H9 (cell line): ENCODE measurements at regions not wholly inside any gene's neighbourhood (a gene's known extent, or its start where the extent isn't known, plus 50 kb on each side); places are given as distances from the start of the nearest gene placed in this dataset.

Experiments used
- DNase-seq: peaks from one replicate; pipeline ENCODE4 v3.0.0-alpha.2; 2017
- H2AFZ ChIP-seq: one replicate; pipeline ENCODE4 v1.6.1; 2013; ENCODE audit warnings: mild to moderate bottlenecking, low read length, control low read depth, moderate library complexity
- H2AK5ac ChIP-seq: 2 replicates; pipeline ENCODE4 v1.6.1; 2013; ENCODE audit warnings: low read length, control low read depth, mixed read lengths; ENCODE audit not compliant: insufficient read length
- H2BK120ac ChIP-seq: one replicate; pipeline ENCODE4 v1.6.1; 2013; ENCODE audit warnings: low read depth, mild to moderate bottlenecking, low read length, control low read depth, inconsistent platforms; ENCODE audit not compliant: poor library complexity, severe bottlenecking
- H2BK12ac ChIP-seq: 2 replicates; pipeline ENCODE4 v1.6.1; 2013; ENCODE audit warnings: low read length, control low read depth, mixed read lengths, low read depth; ENCODE audit not compliant: insufficient read length
- H2BK15ac ChIP-seq: 2 replicates; pipeline ENCODE4 v1.6.1; 2013; ENCODE audit warnings: low read depth, low read length, control low read depth
- H2BK20ac ChIP-seq: one replicate; pipeline ENCODE4 v1.6.1; 2013; ENCODE audit warnings: low read depth, mild to moderate bottlenecking, low read length, control low read depth, inconsistent platforms; ENCODE audit not compliant: poor library complexity, severe bottlenecking
- H2BK5ac ChIP-seq: 2 replicates; pipeline ENCODE4 v1.6.1; 2013; ENCODE audit warnings: low read length, control low read depth, mixed read lengths; ENCODE audit not compliant: insufficient read length
- H3K14ac ChIP-seq: 2 replicates; pipeline ENCODE4 v1.6.1; 2013; ENCODE audit warnings: low read length, control low read depth; ENCODE audit not compliant: insufficient read depth
- H3K18ac ChIP-seq: 2 replicates; pipeline ENCODE4 v1.6.1; 2013; ENCODE audit warnings: low read depth, mild to moderate bottlenecking, mixed read lengths, low read length, control low read depth; ENCODE audit not compliant: insufficient read length
- H3K23ac ChIP-seq: 2 replicates; pipeline ENCODE4 v1.6.1; 2013; ENCODE audit warnings: low read length, control low read depth, mixed read lengths, low read depth; ENCODE audit not compliant: insufficient read length
- H3K23me2 ChIP-seq: 2 replicates; pipeline ENCODE4 v1.6.1; 2013; ENCODE audit warnings: low read depth, mild to moderate bottlenecking, mixed read lengths, low read length, control low read depth; ENCODE audit not compliant: insufficient read length, poor library complexity, severe bottlenecking
- H3K27ac ChIP-seq: 2 replicates; pipeline ENCODE4 v1.5.1; 2013; ENCODE audit warnings: low read length, control low read depth, mixed read lengths, low read depth; ENCODE audit not compliant: insufficient read length
- H3K27me3 ChIP-seq: 2 replicates; pipeline ENCODE4 v1.6.1; 2013; ENCODE audit warnings: low read length, control low read depth, inconsistent platforms; ENCODE audit not compliant: insufficient read depth
- H3K4ac ChIP-seq: 2 replicates; pipeline ENCODE4 v1.6.1; 2013; ENCODE audit warnings: low read depth, mild to moderate bottlenecking, control low read depth, inconsistent platforms, low read length, moderate library complexity
- H3K4me1 ChIP-seq: 2 replicates; pipeline ENCODE4 v1.6.1; 2013; ENCODE audit warnings: low read length, control low read depth, inconsistent platforms; ENCODE audit not compliant: insufficient read depth
- H3K4me2 ChIP-seq: 2 replicates; pipeline ENCODE4 v1.6.1; 2013; ENCODE audit warnings: low read length, control low read depth, mixed read lengths; ENCODE audit not compliant: insufficient read length, insufficient read depth
- H3K56ac ChIP-seq: 2 replicates; pipeline ENCODE4 v1.6.1; 2013; ENCODE audit warnings: low read depth, mild to moderate bottlenecking, mixed read lengths, low read length, control low read depth; ENCODE audit not compliant: insufficient read length
- H3K79me1 ChIP-seq: 2 replicates; pipeline ENCODE4 v1.6.1; 2013; ENCODE audit warnings: low read depth, mild to moderate bottlenecking, moderate library complexity, low read length, control low read depth, inconsistent platforms; ENCODE audit not compliant: insufficient read depth, poor library complexity, severe bottlenecking
- H3K79me2 ChIP-seq: 2 replicates; pipeline ENCODE4 v1.6.1; 2013; ENCODE audit warnings: low read length, control low read depth, inconsistent platforms; ENCODE audit not compliant: insufficient read depth
- H3K9ac ChIP-seq: 2 replicates; pipeline ENCODE4 v1.6.1; 2013; ENCODE audit warnings: low read length, control low read depth, mixed read lengths; ENCODE audit not compliant: insufficient read length; ENCODE audit errors: extremely low read depth
- H3K9me3 ChIP-seq: one replicate; pipeline ENCODE4 v1.6.1; 2013; ENCODE audit warnings: low read depth, low read length, inconsistent platforms; ENCODE audit not compliant: control insufficient read depth
- H3T11ph ChIP-seq: one replicate; pipeline ENCODE4 v1.6.1; 2013; ENCODE audit warnings: mild to moderate bottlenecking, low read length, control low read depth, inconsistent platforms
- H4K20me1 ChIP-seq: one replicate; pipeline ENCODE4 v1.6.1; 2013; ENCODE audit not compliant: control insufficient read depth, insufficient read length, insufficient read depth
- H4K5ac ChIP-seq: 2 replicates; pipeline ENCODE4 v1.6.1; 2013; ENCODE audit warnings: low read depth, mild to moderate bottlenecking, mixed read lengths, low read length, control low read depth; ENCODE audit not compliant: insufficient read length
- H4K8ac ChIP-seq: replicated peaks from 2 replicates; pipeline ENCODE4 v1.6.1; 2013; ENCODE audit warnings: low read length, control low read depth, mixed read lengths, low read depth; ENCODE audit not compliant: insufficient read length
- H4K91ac ChIP-seq: 2 replicates; pipeline ENCODE4 v1.6.1; 2013; ENCODE audit warnings: low read depth, mild to moderate bottlenecking, moderate library complexity, mixed read lengths, low read length, control low read depth; ENCODE audit not compliant: insufficient read length
- H3K27ac Mint-ChIP-seq, 3 experiments: 2 replicates in 2 of 3; 3 replicates in 1 of 3; pipeline ENCODE4 v1.8.0; 2020 to 2021; ENCODE audit warnings: mixed read lengths in 3 of 3, mild to moderate bottlenecking in 1 of 3, moderate library complexity in 1 of 3
- H3K27me3 Mint-ChIP-seq: 2 replicates; pipeline ENCODE4 v1.8.0; 2021; ENCODE audit warnings: low read depth, mild to moderate bottlenecking, moderate library complexity, mixed read lengths
- H3K36me3 Mint-ChIP-seq, 3 experiments: 2 replicates in 2 of 3; 3 replicates in 1 of 3; pipeline ENCODE4 v1.8.0; 2020 to 2021; ENCODE audit warnings: low read depth in 3 of 3, mixed read lengths in 3 of 3; ENCODE audit not compliant: insufficient read depth in 1 of 3
- H3K4me1 Mint-ChIP-seq, 2 experiments: 2 replicates each; pipeline ENCODE4 v1.8.0; 2020; ENCODE audit warnings: mixed read lengths in 2 of 2
- H3K4me3 Mint-ChIP-seq, 2 experiments: 2 replicates in 1 of 2; 3 replicates in 1 of 2; pipeline ENCODE4 v1.8.0; 2020 to 2021; ENCODE audit warnings: mild to moderate bottlenecking in 2 of 2, mixed read lengths in 2 of 2, moderate library complexity in 1 of 2
- H3K9me3 Mint-ChIP-seq, 2 experiments: 2 replicates in 1 of 2; 3 replicates in 1 of 2; pipeline ENCODE4 v1.8.0; 2020; ENCODE audit warnings: mild to moderate bottlenecking in 2 of 2, mixed read lengths in 2 of 2, moderate library complexity in 1 of 2
- TF ChIP-seq, protein P1 (sequence below): fragments of 200-600 bp; sonication (generic); conservative IDR thresholded peaks from 3 replicates; pipeline ENCODE4 v1.8.0; 2021; ENCODE audit warnings: antibody characterized with exemption, mild to moderate bottlenecking

DNA sequence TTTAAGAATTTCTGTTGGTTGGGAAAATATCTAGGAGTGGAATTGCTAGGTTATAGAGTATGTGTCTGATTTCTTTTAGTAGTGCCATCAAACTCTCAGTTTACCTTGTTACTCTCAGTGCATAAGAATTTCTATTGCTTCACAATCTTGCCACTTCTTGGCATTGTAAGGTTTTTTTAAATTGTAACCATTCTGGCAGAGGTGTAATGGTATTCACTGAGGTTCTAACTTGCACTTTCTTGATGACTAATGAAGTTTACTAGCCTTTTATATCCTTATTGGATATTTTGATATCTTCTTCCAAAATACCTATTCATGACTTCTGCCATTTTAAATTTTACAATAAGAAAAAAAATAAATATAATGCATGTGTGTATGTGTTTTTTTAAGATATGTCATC is 478.0 kb downstream of the NAV3 start:
- Histone ChIP-seq H4K5ac (no peak overlapping the region), H3K79me1 (no peaks in the 10 kb centered on the region), H4K20me1 (no peaks in the 10 kb centered on the region), H2AK5ac (no peak overlapping the region), H2BK15ac (no peak overlapping the region), H3K9me3 (no peaks in the 10 kb centered on the region), H3K27ac (no peak overlapping the region), H3K4me1 (no peaks in the 10 kb centered on the region), H3K4me2 (no peak overlapping the region), H2AFZ (no peak overlapping the region), H3K23ac (no peak overlapping the region), H3K23me2 (no peaks in the 10 kb centered on the region), H3K27me3 (no peaks in the 10 kb centered on the region), H3K79me2 (no peaks in the 10 kb centered on the region), H4K91ac (no peak overlapping the region), H2BK12ac (no peak overlapping the region), H3K18ac (no peak overlapping the region), H2BK20ac (no peak overlapping the region), H4K8ac (no peak overlapping the region), H3K9ac (no peak overlapping the region), H2BK5ac (no peak overlapping the region), H3K4ac (no peak overlapping the region), H2BK120ac (no peak overlapping the region), H3K56ac (no peak overlapping the region), H3T11ph (no peak overlapping the region), H3K14ac (no peak overlapping the region)
- Mint-ChIP-seq H3K9me3 (peaks cover 9 to 13% of the 10 kb centered on the region in 2 experiments), H3K4me3 (no peak overlapping the region), H3K36me3 (peaks cover 5 to 14% (median 6%) of the 10 kb centered on the region in 3 experiments; a peak in 4 of 7 replicates), H3K27ac (no peak overlapping the region), H3K4me1 (no peaks in the 10 kb centered on the region), H3K27me3 (no peaks in the 10 kb centered on the region)
- no peak for DNase-seq
- TF ChIP-seq, protein P1, sequence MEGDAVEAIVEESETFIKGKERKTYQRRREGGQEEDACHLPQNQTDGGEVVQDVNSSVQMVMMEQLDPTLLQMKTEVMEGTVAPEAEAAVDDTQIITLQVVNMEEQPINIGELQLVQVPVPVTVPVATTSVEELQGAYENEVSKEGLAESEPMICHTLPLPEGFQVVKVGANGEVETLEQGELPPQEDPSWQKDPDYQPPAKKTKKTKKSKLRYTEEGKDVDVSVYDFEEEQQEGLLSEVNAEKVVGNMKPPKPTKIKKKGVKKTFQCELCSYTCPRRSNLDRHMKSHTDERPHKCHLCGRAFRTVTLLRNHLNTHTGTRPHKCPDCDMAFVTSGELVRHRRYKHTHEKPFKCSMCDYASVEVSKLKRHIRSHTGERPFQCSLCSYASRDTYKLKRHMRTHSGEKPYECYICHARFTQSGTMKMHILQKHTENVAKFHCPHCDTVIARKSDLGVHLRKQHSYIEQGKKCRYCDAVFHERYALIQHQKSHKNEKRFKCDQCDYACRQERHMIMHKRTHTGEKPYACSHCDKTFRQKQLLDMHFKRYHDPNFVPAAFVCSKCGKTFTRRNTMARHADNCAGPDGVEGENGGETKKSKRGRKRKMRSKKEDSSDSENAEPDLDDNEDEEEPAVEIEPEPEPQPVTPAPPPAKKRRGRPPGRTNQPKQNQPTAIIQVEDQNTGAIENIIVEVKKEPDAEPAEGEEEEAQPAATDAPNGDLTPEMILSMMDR = no peak
